ENCODE measurements at regions not wholly inside any gene's neighbourhood (a gene's known extent, or its start where the extent isn't known, plus 50 kb on each side); places are given as distances from the start of the nearest gene placed in this dataset.

DNA sequence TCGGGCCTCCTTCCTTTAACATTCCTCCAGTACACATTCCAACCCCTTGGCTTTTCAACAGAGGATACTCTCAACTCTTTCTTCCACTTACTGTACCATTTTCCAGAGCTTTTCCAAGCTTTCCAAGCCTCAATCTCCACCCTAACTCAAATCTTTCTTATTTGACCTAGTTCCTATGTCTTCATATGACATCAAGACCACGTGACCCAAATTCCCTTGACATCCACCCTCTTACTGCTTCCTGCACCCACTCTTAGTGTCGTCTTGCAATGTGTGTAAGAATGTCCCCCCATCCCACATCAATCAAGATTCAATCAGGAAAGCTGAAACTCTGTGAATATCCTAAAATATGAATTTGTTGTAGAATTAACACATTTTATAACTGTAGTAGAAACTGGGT, 155.0 kb downstream of the OMA1 start:
- H3K9me2 ChIP-seq: no peaks in the 10 kb centered on the region
- no peak for DNase-seq
- WGBS (ENCODE audit: low lambda C conversion rate): 80% methylated on average over 3 of the region's 3 CpGs
- H2AFZ ChIP-seq (ENCODE audit: low read depth): no peak overlapping the region
- H3K79me2 ChIP-seq (ENCODE audit: insufficient read depth): no peaks in the 10 kb centered on the region
- no peaks in the 10 kb centered on the region for H4K20me1 ChIP-seq (ENCODE audit: insufficient read depth)
- H3F3A ChIP-seq (replicated peaks; ENCODE audit: insufficient read depth): peaks cover 15% of the 10 kb centered on the region
- H3K27me3 ChIP-seq (ENCODE audit: insufficient read depth): no peaks in the 10 kb centered on the region
- no peak overlapping the region for H3K4me3 ChIP-seq (ENCODE audit: low read depth in 2 of 2, low read length in 1 of 2)
- no peak overlapping the region for H3K9ac ChIP-seq
- H3K4me2 ChIP-seq: no peak overlapping the region
- ChIA-PET POLR2A (no interaction called here), CTCF (interaction anchor here (0.7 kb wide), 1 partner anchor 11 kb away, joined by 3 read pairs; no protein-coding TSS in a partner anchor)
- H3K27ac ChIP-seq (ENCODE audit: low read depth in 2 of 2, low read length in 1 of 2): no peak overlapping the region
- H3K9me3 ChIP-seq: no peaks in the 10 kb centered on the region
- no peaks in the 10 kb centered on the region for H3K36me3 ChIP-seq (replicated peaks in 1 of 2; ENCODE audit: control insufficient read depth in 1 of 2, insufficient read depth in 2 of 2, low read length in 1 of 2)
- no peak for TF ChIP-seq ELF1 (IDR thresholded peaks at IDR 0.05)
- no peak for TF ChIP-seq CHD2 (IDR thresholded peaks at IDR 0.05; ENCODE audit: low read length, partially characterized antibody)
- TF ChIP-seq, protein P1, sequence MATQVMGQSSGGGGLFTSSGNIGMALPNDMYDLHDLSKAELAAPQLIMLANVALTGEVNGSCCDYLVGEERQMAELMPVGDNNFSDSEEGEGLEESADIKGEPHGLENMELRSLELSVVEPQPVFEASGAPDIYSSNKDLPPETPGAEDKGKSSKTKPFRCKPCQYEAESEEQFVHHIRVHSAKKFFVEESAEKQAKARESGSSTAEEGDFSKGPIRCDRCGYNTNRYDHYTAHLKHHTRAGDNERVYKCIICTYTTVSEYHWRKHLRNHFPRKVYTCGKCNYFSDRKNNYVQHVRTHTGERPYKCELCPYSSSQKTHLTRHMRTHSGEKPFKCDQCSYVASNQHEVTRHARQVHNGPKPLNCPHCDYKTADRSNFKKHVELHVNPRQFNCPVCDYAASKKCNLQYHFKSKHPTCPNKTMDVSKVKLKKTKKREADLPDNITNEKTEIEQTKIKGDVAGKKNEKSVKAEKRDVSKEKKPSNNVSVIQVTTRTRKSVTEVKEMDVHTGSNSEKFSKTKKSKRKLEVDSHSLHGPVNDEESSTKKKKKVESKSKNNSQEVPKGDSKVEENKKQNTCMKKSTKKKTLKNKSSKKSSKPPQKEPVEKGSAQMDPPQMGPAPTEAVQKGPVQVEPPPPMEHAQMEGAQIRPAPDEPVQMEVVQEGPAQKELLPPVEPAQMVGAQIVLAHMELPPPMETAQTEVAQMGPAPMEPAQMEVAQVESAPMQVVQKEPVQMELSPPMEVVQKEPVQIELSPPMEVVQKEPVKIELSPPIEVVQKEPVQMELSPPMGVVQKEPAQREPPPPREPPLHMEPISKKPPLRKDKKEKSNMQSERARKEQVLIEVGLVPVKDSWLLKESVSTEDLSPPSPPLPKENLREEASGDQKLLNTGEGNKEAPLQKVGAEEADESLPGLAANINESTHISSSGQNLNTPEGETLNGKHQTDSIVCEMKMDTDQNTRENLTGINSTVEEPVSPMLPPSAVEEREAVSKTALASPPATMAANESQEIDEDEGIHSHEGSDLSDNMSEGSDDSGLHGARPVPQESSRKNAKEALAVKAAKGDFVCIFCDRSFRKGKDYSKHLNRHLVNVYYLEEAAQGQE (IDR thresholded peaks at IDR 0.05; ENCODE audit: low read depth, low read length): no peak
- no peak for TF ChIP-seq RAD21 (IDR thresholded peaks at IDR 0.05; ENCODE audit: low read length)
- TF ChIP-seq, protein P2, sequence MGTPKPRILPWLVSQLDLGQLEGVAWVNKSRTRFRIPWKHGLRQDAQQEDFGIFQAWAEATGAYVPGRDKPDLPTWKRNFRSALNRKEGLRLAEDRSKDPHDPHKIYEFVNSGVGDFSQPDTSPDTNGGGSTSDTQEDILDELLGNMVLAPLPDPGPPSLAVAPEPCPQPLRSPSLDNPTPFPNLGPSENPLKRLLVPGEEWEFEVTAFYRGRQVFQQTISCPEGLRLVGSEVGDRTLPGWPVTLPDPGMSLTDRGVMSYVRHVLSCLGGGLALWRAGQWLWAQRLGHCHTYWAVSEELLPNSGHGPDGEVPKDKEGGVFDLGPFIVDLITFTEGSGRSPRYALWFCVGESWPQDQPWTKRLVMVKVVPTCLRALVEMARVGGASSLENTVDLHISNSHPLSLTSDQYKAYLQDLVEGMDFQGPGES (IDR thresholded peaks at IDR 0.05; ENCODE audit: low read depth, low read length): no peak
- peaks cover 0 to 21% of the 10 kb centered on the region in 2 experiments; a peak in 2 of 4 replicates for H3K4me1 ChIP-seq (ENCODE audit: control insufficient read depth in 1 of 2, insufficient read depth in 2 of 2, low read depth in 1 of 2, low read length in 1 of 2)

DNA sequence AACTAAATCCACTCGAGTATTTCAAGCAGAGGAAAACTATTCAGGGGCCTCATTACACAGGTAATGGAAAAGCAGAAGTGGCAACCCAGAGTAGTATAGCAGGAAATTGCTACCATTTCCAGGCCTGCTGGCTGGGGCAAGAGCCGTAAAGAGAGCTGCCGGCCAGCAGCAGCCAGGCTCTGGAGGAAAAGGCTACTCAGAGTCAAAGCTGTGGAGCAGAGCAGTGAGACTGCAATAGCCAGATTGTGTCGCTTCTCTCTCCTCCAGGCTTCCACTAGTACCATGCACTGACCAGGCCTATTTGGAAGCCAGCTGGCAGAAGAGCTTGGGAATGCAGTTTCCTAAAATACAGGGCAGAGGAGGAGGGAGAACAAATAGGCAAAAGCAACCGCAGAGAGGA, 155.5 kb downstream of the OMA1 start:
- no peak overlapping the region for H3K9ac ChIP-seq
- H3K9me3 ChIP-seq: no peaks in the 10 kb centered on the region
- no peaks in the 10 kb centered on the region for H3K9me2 ChIP-seq
- TF ChIP-seq SIN3A (IDR thresholded peaks at IDR 0.05; ENCODE audit: borderline replicate concordance, low read depth, low read length) (no peak), EP300 (IDR thresholded peaks at IDR 0.05; ENCODE audit: borderline replicate concordance in 1 of 2, low read depth in 1 of 2, low read length in 1 of 2) (no peak), NRF1 (IDR thresholded peaks at IDR 0.05; ENCODE audit: low read depth, low read length) (no peak), TAF1 (IDR thresholded peaks at IDR 0.05; ENCODE audit: borderline replicate concordance, low read depth, low read length) (no peak), SMC3 (IDR thresholded peaks at IDR 0.05; ENCODE audit: low read depth, low read length) (no peak), MXI1 (IDR thresholded peaks at IDR 0.05; ENCODE audit: low read depth, low read length) (no peak), RAD21 (IDR thresholded peaks at IDR 0.05; ENCODE audit: low read length) (no peak), FOXM1 (IDR thresholded peaks at IDR 0.05; ENCODE audit: low read depth) (no peak), CHD2 (IDR thresholded peaks at IDR 0.05; ENCODE audit: low read length, partially characterized antibody) (no peak)
- TF ChIP-seq, protein P2 (IDR thresholded peaks at IDR 0.05; ENCODE audit: low read depth, low read length): no peak
- TF ChIP-seq, protein P3, sequence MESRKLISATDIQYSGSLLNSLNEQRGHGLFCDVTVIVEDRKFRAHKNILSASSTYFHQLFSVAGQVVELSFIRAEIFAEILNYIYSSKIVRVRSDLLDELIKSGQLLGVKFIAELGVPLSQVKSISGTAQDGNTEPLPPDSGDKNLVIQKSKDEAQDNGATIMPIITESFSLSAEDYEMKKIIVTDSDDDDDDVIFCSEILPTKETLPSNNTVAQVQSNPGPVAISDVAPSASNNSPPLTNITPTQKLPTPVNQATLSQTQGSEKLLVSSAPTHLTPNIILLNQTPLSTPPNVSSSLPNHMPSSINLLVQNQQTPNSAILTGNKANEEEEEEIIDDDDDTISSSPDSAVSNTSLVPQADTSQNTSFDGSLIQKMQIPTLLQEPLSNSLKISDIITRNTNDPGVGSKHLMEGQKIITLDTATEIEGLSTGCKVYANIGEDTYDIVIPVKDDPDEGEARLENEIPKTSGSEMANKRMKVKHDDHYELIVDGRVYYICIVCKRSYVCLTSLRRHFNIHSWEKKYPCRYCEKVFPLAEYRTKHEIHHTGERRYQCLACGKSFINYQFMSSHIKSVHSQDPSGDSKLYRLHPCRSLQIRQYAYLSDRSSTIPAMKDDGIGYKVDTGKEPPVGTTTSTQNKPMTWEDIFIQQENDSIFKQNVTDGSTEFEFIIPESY (IDR thresholded peaks at IDR 0.05; ENCODE audit: borderline replicate concordance, low read depth): no peak
- peaks cover 0 to 16% of the 10 kb centered on the region in 2 experiments; a peak in 2 of 4 replicates for H3K4me1 ChIP-seq (ENCODE audit: control insufficient read depth in 1 of 2, insufficient read depth in 2 of 2, low read depth in 1 of 2, low read length in 1 of 2)
- no peak overlapping the region for H3K4me3 ChIP-seq (ENCODE audit: low read depth in 2 of 2, low read length in 1 of 2)
- H4K20me1 ChIP-seq (ENCODE audit: insufficient read depth): no peaks in the 10 kb centered on the region
- POLR2A ChIA-PET: no interaction called here
- no peak overlapping the region for H3K27ac ChIP-seq (ENCODE audit: low read depth in 2 of 2, low read length in 1 of 2)
- H3K27me3 ChIP-seq (ENCODE audit: insufficient read depth): no peaks in the 10 kb centered on the region
- no peak overlapping the region for H3K4me2 ChIP-seq
- WGBS (ENCODE audit: low lambda C conversion rate): 89% methylated on average over 4 of the region's 5 CpGs
- no peaks in the 10 kb centered on the region for H3K36me3 ChIP-seq (replicated peaks in 1 of 2; ENCODE audit: control insufficient read depth in 1 of 2, insufficient read depth in 2 of 2, low read length in 1 of 2)
- H2AFZ ChIP-seq (ENCODE audit: low read depth): no peak overlapping the region
- no peak for DNase-seq
- no peaks in the 10 kb centered on the region for H3K79me2 ChIP-seq (ENCODE audit: insufficient read depth)
- CTCF ChIA-PET: interaction anchor here (0.7 kb wide), 1 partner anchor 10 kb away, joined by 3 read pairs; no protein-coding TSS in a partner anchor
- H3F3A ChIP-seq (replicated peaks; ENCODE audit: insufficient read depth): peaks cover 14% of the 10 kb centered on the region

All from SK-N-SH (cell line).